ENCODE measurements at regions not wholly inside any gene's neighbourhood (a gene's known extent, or its start where the extent isn't known, plus 50 kb on each side); places are given as distances from the start of the nearest gene placed in this dataset.

GRCh38 chr14:44388306-44388705, 118.8 kb downstream of the FSCB start:
- no peak for TF ChIP-seq CTCF (IDR thresholded peaks at IDR 0.05; ENCODE audit: borderline replicate concordance, extremely low read depth, low read length, poor library complexity, severe bottlenecking)
- no peak for TF ChIP-seq EZH2 (IDR thresholded peaks at IDR 0.05; ENCODE audit: borderline replicate concordance, low read depth, low read length, severe bottlenecking)

Data from DND-41 (cell line).